Natural killer cell (primary cell): ENCODE measurements at regions not wholly inside any gene's neighbourhood (a gene's known extent, or its start where the extent isn't known, plus 50 kb on each side); places are given as distances from the start of the nearest gene placed in this dataset.

Experiments used
- ATAC-seq, 3 donors: fragments of 150-1000 bp in 2 of 3; fragments of 200-7000 bp in 1 of 3; cut with Tn5 transposase; 1 replicate in 1 of 3; 2 replicates in 2 of 3; pipeline ENCODE4 v1.10.0; 2021; ENCODE audit warnings: mild to moderate bottlenecking in 2 of 3, moderate library complexity in 2 of 3
- DNase-seq, 2 donors: peaks; one replicate each; pipeline versions ENCODE4 v3.0.0 to v3.0.0-alpha.2; 2013 to 2021; ENCODE audit warnings: mixed read lengths in 1 of 2
- H3K27ac ChIP-seq: one replicate; pipeline ENCODE4 v1.5.1; 2013; ENCODE audit warnings: mild to moderate bottlenecking, low read length
- H3K27me3 ChIP-seq: one replicate; pipeline ENCODE4 v1.6.1; 2013; ENCODE audit warnings: low read length; ENCODE audit not compliant: control insufficient read depth, insufficient read depth
- H3K36me3 ChIP-seq: one replicate; pipeline ENCODE4 v1.6.1; 2013; ENCODE audit warnings: low read length; ENCODE audit not compliant: control insufficient read depth, insufficient read depth
- H3K4me1 ChIP-seq: one replicate; pipeline ENCODE4 v1.6.1; 2013; ENCODE audit warnings: low read length; ENCODE audit not compliant: control insufficient read depth, insufficient read depth
- H3K4me3 ChIP-seq: one replicate; pipeline ENCODE4 v1.5.1; 2013; ENCODE audit warnings: low read length
- H3K9me3 ChIP-seq: one replicate; pipeline ENCODE4 v1.6.1; 2013; ENCODE audit warnings: low read length; ENCODE audit not compliant: control insufficient read depth, insufficient read depth
- H3K27ac Mint-ChIP-seq, 2 donors: one replicate each; pipeline ENCODE4 v1.8.0; 2022; ENCODE audit warnings: mild to moderate bottlenecking in 2 of 2, mixed read lengths in 2 of 2, moderate library complexity in 1 of 2
- H3K27me3 Mint-ChIP-seq, 2 donors: one replicate each; pipeline ENCODE4 v1.8.0; 2022; ENCODE audit warnings: low read depth in 2 of 2, mixed read lengths in 2 of 2
- H3K36me3 Mint-ChIP-seq: one replicate; pipeline ENCODE4 v1.8.0; 2022; ENCODE audit warnings: mixed read lengths
- H3K4me1 Mint-ChIP-seq, 2 donors: one replicate each; pipeline ENCODE4 v1.8.0; 2022; ENCODE audit warnings: mixed read lengths in 2 of 2
- H3K4me3 Mint-ChIP-seq: one replicate; pipeline ENCODE4 v1.8.0; 2022; ENCODE audit warnings: mild to moderate bottlenecking, moderate library complexity, mixed read lengths
- H3K9me3 Mint-ChIP-seq, 2 donors: one replicate each; pipeline ENCODE4 v1.8.0; 2022; ENCODE audit warnings: mixed read lengths in 2 of 2
- WGBS: methylation state at CpG from one replicate; pipeline ENCODE4 v1.1.7; 2013; ENCODE audit warnings: missing lambda C conversion rate; ENCODE audit not compliant: insufficient coverage; 5-methylcytosine and 5-hydroxymethylcytosine counted together
- intact Hi-C: fragments of 100-400 bp; cut with micrococcal nuclease; formaldehyde crosslinking; loops from one replicate; pipeline ENCODE4 v1.14.2; 2022
- TF ChIP-seq, protein P1 (sequence below): fragments of 200-600 bp; IDR thresholded peaks from one replicate; pipeline ENCODE4 v1.8.0; 2022; ENCODE audit warnings: antibody characterized with exemption

DNA sequence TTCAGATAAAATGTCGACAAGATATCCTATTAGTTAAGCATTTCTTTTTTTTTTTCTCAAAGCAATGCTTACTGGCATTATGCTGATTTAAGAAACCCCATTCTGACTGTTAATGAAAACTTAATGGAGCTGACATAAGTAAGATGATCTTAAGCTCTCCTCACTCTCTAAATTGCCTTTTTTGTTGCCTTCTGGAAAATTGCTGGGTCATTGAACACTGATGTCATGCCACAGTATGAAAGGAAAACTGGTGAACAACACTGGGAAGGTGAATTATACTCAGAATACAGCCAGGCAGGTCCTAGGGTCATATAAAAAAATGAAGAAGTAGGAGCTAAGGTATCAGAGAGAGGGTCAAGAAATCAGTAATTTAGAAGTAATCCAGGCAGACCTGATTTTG lies 179.9 kb downstream of the BTG1 start:
- H3K9me3 Mint-ChIP-seq, result no peaks in the 10 kb centered on the region
- TF ChIP-seq, protein P1, sequence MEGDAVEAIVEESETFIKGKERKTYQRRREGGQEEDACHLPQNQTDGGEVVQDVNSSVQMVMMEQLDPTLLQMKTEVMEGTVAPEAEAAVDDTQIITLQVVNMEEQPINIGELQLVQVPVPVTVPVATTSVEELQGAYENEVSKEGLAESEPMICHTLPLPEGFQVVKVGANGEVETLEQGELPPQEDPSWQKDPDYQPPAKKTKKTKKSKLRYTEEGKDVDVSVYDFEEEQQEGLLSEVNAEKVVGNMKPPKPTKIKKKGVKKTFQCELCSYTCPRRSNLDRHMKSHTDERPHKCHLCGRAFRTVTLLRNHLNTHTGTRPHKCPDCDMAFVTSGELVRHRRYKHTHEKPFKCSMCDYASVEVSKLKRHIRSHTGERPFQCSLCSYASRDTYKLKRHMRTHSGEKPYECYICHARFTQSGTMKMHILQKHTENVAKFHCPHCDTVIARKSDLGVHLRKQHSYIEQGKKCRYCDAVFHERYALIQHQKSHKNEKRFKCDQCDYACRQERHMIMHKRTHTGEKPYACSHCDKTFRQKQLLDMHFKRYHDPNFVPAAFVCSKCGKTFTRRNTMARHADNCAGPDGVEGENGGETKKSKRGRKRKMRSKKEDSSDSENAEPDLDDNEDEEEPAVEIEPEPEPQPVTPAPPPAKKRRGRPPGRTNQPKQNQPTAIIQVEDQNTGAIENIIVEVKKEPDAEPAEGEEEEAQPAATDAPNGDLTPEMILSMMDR, result no peak
- ATAC-seq (no peak), DNase-seq (no peak)
- no peak overlapping the region for H3K27ac Mint-ChIP-seq
- no peaks in the 10 kb centered on the region for H3K27me3 ChIP-seq
- H3K36me3 Mint-ChIP-seq, result peaks cover 1% of the 10 kb centered on the region
- no peaks in the 10 kb centered on the region for H3K36me3 ChIP-seq
- intact Hi-C loops, result no loop called here
- WGBS, result 75% methylated on average over 1 of the region's 1 CpG
- H3K27ac ChIP-seq, result no peak overlapping the region
- no peaks in the 10 kb centered on the region for H3K4me1 Mint-ChIP-seq
- H3K4me3 Mint-ChIP-seq, result no peak overlapping the region
- H3K27me3 Mint-ChIP-seq, result peaks cover 0 to 12% of the 10 kb centered on the region in 2 donors
- H3K4me1 ChIP-seq, result no peaks in the 10 kb centered on the region
- H3K4me3 ChIP-seq, result no peak overlapping the region
- H3K9me3 ChIP-seq, result no peaks in the 10 kb centered on the region

DNA sequence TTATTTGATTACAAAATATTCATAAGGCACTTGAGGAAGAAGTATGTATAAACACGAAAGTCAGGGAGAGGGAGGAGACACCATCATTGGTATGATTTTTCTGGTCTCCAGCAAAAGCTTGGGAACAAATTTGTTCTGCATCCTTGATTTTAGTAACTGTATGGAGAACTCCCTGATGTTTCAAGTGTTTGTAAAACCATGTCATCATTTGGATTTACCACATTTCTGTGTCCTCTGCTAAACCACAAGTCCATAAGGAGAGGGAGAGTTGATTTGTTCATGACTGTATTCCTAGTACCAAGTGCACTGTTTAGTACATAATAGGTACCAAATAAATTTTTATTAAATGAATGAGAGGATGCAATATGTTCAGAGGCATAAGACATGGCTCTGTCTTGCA lies 181.1 kb downstream of the BTG1 start:
- H3K9me3 ChIP-seq, result no peaks in the 10 kb centered on the region
- ATAC-seq, result no peak
- TF ChIP-seq, protein P1, result no peak
- no peak overlapping the region for H3K4me3 ChIP-seq
- WGBS, result 100% methylated on average over 1 of the region's 1 CpG
- intact Hi-C loops, result no loop called here
- H3K27me3 ChIP-seq, result no peaks in the 10 kb centered on the region
- no peaks in the 10 kb centered on the region for H3K36me3 Mint-ChIP-seq
- H3K9me3 Mint-ChIP-seq, result no peaks in the 10 kb centered on the region
- H3K4me1 ChIP-seq, result no peaks in the 10 kb centered on the region
- H3K4me1 Mint-ChIP-seq, result no peaks in the 10 kb centered on the region
- peaks cover 0 to 12% of the 10 kb centered on the region in 2 donors for H3K27me3 Mint-ChIP-seq
- no peak overlapping the region for H3K27ac Mint-ChIP-seq
- no peak overlapping the region for H3K27ac ChIP-seq
- H3K36me3 ChIP-seq, result no peaks in the 10 kb centered on the region
- no peak for DNase-seq
- no peak overlapping the region for H3K4me3 Mint-ChIP-seq

DNA sequence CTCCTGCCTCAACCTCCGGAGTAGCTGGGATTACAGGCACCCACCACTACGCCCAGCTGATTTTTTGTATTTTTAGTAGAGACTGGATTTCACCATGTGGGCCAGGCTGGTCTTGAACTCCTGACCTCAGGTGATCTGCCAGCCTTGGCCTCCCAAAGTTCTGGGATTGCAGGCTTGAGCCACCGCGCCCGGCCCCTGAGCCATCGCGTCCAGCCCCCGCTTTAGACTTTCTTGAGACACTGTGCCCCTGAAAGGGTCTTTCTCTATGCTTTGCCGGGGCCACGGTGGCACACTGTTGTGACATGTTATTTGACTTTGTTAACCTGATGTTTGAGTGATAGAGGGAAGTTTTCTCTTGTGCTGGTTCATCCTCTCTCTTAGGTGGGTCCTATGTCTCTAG lies 186.4 kb downstream of the BTG1 start:
- H3K4me1 Mint-ChIP-seq, result no peaks in the 10 kb centered on the region
- Histone ChIP-seq H3K4me3 (no peak overlapping the region), H3K9me3 (no peaks in the 10 kb centered on the region), H3K27ac (no peak overlapping the region), H3K36me3 (no peaks in the 10 kb centered on the region), H3K4me1 (no peaks in the 10 kb centered on the region), H3K27me3 (no peaks in the 10 kb centered on the region)
- TF ChIP-seq, protein P1, result no peak
- no peak for ATAC-seq
- 94% methylated on average over 10 of the region's 10 CpGs for WGBS
- H3K27ac Mint-ChIP-seq, result no peak overlapping the region
- no peak for DNase-seq
- H3K9me3 Mint-ChIP-seq, result no peaks in the 10 kb centered on the region
- H3K4me3 Mint-ChIP-seq, result no peak overlapping the region
- no peaks in the 10 kb centered on the region for H3K27me3 Mint-ChIP-seq
- intact Hi-C loops, result no loop called here
- H3K36me3 Mint-ChIP-seq, result no peaks in the 10 kb centered on the region

DNA sequence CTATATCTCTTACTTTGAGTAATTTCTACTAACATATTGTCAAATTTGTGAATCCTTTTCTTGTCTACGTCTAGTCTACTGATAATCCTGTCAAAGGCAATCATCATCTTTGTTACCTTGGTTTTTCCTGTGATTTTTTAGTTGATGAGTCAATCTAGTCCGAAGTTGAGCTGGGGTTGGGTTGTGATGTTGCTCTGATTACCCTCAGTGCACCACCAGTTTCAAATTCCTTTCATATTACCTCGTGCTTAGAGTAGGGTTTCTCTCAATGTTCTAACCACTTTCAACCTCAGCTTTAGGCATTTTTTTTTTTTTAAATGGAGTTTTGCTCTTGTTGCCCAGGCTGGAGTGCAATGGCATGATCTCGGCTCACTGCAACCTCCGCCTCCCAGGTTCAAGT lies 186.8 kb downstream of the BTG1 start:
- Mint-ChIP-seq H3K27ac (no peak overlapping the region), H3K9me3 (no peaks in the 10 kb centered on the region), H3K4me3 (no peak overlapping the region), H3K27me3 (no peaks in the 10 kb centered on the region), H3K4me1 (no peaks in the 10 kb centered on the region), H3K36me3 (no peaks in the 10 kb centered on the region)
- TF ChIP-seq, protein P1, result no peak
- H3K4me3 ChIP-seq, result no peak overlapping the region
- DNase-seq (no peak), ATAC-seq (no peak)
- WGBS, result 100% methylated on average over 3 of the region's 5 CpGs
- H3K36me3 ChIP-seq, result no peaks in the 10 kb centered on the region
- no peaks in the 10 kb centered on the region for H3K9me3 ChIP-seq
- no peaks in the 10 kb centered on the region for H3K27me3 ChIP-seq
- intact Hi-C loops, result no loop called here
- no peak overlapping the region for H3K27ac ChIP-seq
- H3K4me1 ChIP-seq, result no peaks in the 10 kb centered on the region
